ENCODE measurements at regions not wholly inside any gene's neighbourhood (a gene's known extent, or its start where the extent isn't known, plus 50 kb on each side); places are given as distances from the start of the nearest gene placed in this dataset.
"Not testable (repeated sequence)": the region's sequence is repeated elsewhere in the genome, so short reads cannot be mapped to it uniquely, and the experiment has no call there.

DNA sequence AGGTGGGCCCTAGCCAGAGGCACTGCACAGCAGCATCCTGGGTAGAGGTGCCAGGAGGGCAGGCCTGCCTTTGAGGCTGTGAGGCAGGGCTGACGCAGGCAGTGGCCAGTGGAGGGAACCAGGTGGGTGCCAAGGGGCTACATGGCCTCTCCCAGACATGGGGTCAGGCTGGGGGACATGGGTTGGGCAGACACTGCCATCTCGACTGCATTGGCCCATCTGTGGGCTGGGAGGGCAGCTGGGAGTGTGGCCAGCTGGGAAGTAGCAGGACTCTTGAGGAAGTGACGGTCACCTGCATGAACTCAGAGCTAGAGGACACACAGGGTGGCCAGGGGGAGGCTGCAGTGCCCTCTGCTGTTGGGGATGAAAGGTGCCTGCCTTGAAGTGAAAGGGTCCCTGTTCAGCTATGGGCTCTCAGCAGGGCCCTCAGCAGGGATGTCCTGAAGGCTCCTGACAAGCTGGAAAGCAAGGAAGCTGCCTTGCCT is 294.6 kb downstream of the CCDC74A start:
- DNase-seq (ENCODE audit: low read depth in 2 of 3, low spot score in 2 of 3) = not testable (repeated sequence)

DNA sequence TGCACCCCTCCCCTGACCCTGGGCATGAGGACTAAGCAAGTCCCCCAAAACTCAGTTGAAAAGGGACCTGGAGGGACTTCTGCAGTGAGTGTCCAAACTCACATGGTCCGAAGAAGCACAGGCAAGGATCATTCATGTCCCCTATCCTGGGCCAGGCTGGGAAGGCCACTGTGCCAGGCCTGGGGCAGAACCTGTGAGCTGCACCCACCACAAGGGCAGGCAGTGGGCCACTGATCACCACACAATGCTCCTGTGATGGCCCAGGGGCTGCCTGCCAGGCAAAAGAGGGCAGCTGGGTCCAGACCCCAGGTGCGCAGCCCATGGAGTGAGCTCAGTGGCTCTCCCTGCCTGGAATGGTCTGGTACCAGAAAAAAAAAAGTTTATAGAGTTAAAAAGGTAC is 295.4 kb downstream of the CCDC74A start:
- DNase-seq (ENCODE audit: low read depth in 2 of 3, low spot score in 2 of 3) = not testable (repeated sequence)

GRCh38 chr2:131824986-131825385 is 297.3 kb downstream of the CCDC74A start:
- DNase-seq (ENCODE audit: low read depth in 2 of 3, low spot score in 2 of 3) = not testable (repeated sequence)

DNA sequence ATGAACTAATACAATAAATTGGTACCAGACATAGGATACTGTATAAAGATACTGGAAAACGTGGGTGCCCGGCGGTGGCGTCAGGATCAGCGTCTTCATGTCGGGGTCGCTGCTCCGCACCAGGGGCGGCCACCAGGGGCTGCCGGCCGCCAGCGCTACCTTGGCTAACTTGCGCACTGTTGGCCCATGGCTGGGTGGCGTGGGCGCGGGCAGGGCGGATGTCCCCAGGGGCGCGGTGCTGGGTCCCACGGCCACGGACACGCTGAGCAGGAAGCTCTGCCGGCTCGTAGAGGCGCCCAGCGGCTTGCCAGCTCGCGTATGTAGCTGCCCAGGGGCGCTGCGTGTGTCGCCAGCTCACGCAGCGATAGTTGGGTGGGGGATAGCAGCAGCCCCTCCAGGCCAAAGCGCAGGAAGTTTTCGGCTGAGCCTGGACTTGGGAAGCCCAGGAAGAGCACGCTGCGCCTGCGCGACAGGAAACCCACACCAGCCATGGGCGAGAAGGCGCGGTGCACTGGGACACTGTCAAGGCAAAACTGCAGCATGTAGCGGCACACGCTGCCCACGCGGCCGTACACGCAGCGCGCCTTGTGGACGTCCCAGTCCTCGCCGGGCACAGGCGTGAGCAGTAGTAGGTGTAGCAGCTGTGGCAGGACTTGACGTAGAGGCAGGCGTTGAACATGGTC is 299.9 kb downstream of the CCDC74A start:
- DNase-seq (ENCODE audit: low read depth in 2 of 3, low spot score in 2 of 3) = no peak

GRCh38 chr2:131828164-131828561 is 300.5 kb downstream of the CCDC74A start:
- no peak for DNase-seq (ENCODE audit: low read depth in 2 of 3, low spot score in 2 of 3)

GRCh38 chr2:131828633-131829455 is 301.2 kb downstream of the CCDC74A start:
- not testable (repeated sequence) for DNase-seq (ENCODE audit: low read depth in 2 of 3, low spot score in 2 of 3)

DNA sequence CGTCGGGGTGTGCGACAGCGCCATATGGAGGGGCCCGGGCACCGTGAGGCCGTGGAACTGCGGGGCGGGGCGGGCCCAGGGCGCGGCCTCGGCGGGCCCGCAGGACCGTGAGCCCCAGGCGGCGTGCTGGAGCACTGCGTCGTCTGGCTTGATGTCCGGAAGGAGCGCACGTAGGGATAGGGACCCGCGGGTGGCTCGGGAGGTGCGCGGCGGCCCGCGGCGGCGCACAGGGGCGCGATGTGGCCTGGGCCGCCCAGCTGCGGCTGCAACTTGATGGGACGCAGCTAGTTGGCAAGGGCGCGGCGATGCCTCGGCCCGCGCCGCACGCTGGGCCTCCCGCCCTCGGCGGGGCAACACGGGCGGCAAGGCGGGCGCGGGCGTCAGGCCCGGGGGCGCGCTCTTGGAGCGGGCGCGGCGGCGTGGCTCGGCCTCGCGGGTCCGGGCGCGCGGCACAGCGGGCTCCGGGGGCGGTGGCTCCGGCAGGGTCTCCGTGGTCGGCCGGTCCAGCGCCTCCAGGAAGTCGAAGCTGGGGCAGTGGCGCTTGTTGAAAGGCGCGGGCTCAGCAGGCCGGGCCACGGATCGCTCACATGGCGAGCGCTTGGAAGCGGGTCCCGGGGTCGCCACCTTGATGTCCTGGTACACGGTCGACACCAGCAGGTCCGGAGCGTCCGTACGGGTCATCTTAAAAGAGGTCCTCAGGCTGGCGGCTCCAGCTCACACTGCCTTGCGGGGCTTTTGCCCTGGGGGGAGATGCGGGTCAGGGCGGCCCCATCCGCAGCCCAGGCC is 302.0 kb downstream of the CCDC74A start:
- DNase-seq (ENCODE audit: low read depth in 2 of 3, low spot score in 2 of 3) = not testable (repeated sequence)

DNA sequence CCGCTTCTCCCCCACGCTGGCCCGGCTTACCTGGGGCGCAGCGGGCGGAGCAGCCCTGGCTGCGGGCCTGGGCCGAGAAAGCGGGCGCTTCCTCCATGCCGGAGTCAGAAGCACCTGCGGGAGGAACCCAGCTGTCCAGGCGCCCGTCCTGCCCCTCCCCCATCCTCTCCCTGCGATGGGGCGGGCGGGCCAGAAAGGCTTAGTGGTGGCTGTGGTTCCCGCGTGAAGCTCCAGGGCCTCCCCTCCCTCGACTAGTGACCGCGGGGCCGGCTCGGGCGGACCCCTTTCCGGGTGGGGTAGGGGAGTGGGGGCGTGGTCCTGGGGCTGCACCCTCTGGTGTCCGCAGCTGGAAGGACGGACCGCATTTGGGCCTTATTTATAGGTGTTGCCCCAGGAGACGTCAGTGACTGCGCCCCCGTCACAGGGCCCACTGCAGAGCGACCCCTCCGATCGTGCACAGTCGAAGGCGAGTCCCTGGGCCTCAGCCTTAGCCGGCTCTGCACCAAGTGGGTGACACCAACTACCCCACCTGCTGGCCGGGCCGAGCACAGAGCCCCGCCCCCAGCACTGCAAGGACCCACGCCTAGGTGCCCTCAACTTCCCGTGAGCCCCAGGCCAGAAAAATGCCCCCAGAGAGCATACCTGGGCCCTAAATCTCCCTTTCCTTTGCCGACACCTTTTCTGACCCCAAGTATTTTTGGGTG is 302.7 kb downstream of the CCDC74A start:
- not testable (repeated sequence) for DNase-seq (ENCODE audit: low read depth in 2 of 3, low spot score in 2 of 3)

GRCh38 chr2:131830946-131831310 is 303.2 kb downstream of the CCDC74A start:
- not testable (repeated sequence) for DNase-seq (ENCODE audit: low read depth in 2 of 3, low spot score in 2 of 3)

DNA sequence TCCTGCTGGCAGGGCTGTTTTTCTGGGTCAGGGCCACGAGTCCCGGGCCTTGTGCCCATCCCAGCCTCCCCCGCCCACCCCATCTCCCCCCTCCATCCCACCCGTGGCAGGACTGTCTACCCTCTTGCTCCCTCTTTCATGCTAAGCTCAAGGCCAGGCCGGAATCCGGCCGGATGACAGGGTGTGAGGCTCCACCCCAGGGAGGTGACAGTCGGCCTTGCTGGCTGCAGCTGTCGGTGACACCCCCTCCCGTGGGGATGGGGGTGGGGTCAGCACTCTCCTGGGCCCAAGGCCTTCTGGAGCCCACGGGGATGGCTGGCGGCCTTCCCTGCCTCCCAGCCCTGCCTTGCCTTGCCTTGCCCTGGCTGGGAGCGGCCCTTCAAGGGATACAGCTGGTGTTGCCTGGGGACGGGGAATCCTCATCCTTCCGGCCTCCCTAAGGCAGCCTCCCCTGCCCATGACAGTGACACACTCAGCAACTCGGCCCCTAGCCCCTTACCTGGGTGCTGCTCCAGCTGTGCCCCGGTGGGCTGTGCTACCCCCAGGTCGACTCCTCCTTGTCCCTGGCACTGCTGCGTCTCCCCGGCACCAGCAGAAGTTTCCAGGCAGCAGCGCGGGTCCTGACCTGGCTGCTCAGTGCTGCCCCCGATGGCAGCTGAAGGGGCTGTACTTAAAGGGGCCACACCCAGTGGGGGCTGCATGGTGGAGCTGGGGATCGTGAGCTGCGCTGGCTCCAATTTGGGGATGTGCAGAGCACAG is 303.9 kb downstream of the CCDC74A start:
- not testable (repeated sequence) for DNase-seq (ENCODE audit: low read depth in 2 of 3, low spot score in 2 of 3)

- DNase-seq (ENCODE audit: low read depth in 2 of 3, low spot score in 2 of 3) = not testable (repeated sequence)
These were observed 304.6 kb downstream of the CCDC74A start for GRCh38 chr2:131832209-131832780.

- not testable (repeated sequence) for DNase-seq (ENCODE audit: low read depth in 2 of 3, low spot score in 2 of 3)
These were observed 305.2 kb downstream of the CCDC74A start for GRCh38 chr2:131832917-131833316.

GRCh38 chr2:131833367-131834202 is 305.9 kb downstream of the CCDC74A start:
- not testable (repeated sequence) for DNase-seq (ENCODE audit: low read depth in 2 of 3, low spot score in 2 of 3)

- DNase-seq (ENCODE audit: low read depth in 2 of 3, low spot score in 2 of 3) = not testable (repeated sequence)
These were observed 306.7 kb downstream of the CCDC74A start for GRCh38 chr2:131834203-131835020.

- not testable (repeated sequence) for DNase-seq (ENCODE audit: low read depth in 2 of 3, low spot score in 2 of 3)
These were observed 307.3 kb downstream of the CCDC74A start for GRCh38 chr2:131835022-131835421.

DNA sequence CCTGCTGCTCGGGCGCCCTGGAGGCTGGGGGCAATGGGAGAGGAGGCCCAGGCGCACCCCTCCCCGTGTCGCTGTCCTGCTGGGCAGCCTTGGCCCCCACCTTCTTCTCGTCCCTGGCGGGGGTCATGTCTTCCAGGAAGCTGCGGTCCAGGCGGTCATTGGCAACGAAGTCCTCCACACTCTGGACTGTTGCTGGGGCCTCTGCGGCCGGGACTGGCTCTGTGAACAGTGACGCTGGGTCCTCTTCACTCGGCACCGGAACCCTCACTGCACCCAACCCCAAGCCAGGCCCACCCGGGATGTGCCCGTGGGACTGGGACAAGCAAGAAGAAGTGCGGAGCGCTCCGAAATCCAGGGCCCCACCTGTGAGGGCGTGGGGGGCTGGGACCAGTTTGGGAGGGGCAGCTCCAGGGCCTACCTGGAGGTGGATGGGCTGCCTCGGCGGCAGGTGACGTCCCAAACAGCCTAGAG is 308.0 kb downstream of the CCDC74A start:
- DNase-seq (ENCODE audit: low read depth in 2 of 3, low spot score in 2 of 3) = no peak

DNA sequence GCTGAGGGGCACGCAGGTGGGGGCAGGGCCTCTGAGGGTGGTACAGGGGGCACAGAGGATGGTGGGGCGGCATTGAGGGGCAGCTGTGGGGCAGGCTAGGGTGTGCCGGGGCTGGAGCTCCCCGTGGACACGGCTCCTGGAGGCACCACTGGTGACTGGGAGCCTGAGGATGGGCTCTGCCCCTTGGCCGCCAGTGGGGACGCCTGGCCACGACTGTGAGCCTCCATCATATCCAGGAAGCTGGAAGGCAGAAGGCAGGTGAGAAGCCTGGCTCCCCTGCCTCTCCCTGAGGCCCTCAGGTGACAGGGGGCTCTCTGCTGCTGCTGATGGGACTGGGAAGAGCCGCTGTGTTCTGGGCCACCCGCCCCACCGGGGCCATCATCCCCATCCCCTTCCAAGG is 308.4 kb downstream of the CCDC74A start:
- not testable (repeated sequence) for DNase-seq (ENCODE audit: low read depth in 2 of 3, low spot score in 2 of 3)

Data from hematopoietic multipotent progenitor cell (in vitro differentiated cells).